BE2C (cell line): ENCODE measurements at regions not wholly inside any gene's neighbourhood (a gene's known extent, or its start where the extent isn't known, plus 50 kb on each side); places are given as distances from the start of the nearest gene placed in this dataset.

Source experiments
- DNase-seq: peaks from one replicate; pipeline ENCODE4 v3.0.0-alpha.2; 2020
- H3K27me3 ChIP-seq: fragments of 250-450 bp; sonication (Bioruptor Pico); 2 replicates; pipeline ENCODE4 v1.5.1; 2020; ENCODE audit warnings: mild to moderate bottlenecking
- H3K36me3 ChIP-seq: fragments of 250-450 bp; sonication (Bioruptor Pico); 2 replicates; pipeline ENCODE4 v1.5.1; 2020; ENCODE audit warnings: mild to moderate bottlenecking
- H3K4me1 ChIP-seq: fragments of 250-450 bp; sonication (Bioruptor Pico); 2 replicates; pipeline ENCODE4 v1.5.1; 2020
- H3K4me3 ChIP-seq: 2 replicates; pipeline ENCODE4 v1.5.1; 2011; ENCODE audit warnings: low read depth, low read length
- H3K9me3 ChIP-seq: fragments of 250-450 bp; sonication (Bioruptor Pico); 2 replicates; pipeline ENCODE4 v1.5.1; 2020
- CTCF ChIP-seq: IDR thresholded peaks from 2 replicates; pipeline ENCODE4 v1.5.1; 2012; ENCODE audit warnings: mild to moderate bottlenecking, low read depth, low read length

GRCh38 chr20:47949230-47949629 lies 163.9 kb upstream of the SULF2 start:
- no peaks in the 10 kb centered on the region for H3K36me3 ChIP-seq
- no peaks in the 10 kb centered on the region for H3K9me3 ChIP-seq
- H3K27me3 ChIP-seq: no peaks in the 10 kb centered on the region
- peaks cover 7% of the 10 kb centered on the region for H3K4me1 ChIP-seq
- no peak overlapping the region for H3K4me3 ChIP-seq
- no peak for DNase-seq
- no peak for TF ChIP-seq CTCF

- DNase-seq: no peak
- Histone ChIP-seq H3K27me3 (no peaks in the 10 kb centered on the region), H3K4me3 (no peak overlapping the region), H3K9me3 (no peaks in the 10 kb centered on the region), H3K36me3 (no peaks in the 10 kb centered on the region), H3K4me1 (no peaks in the 10 kb centered on the region; the same call in 1 of the 2 replicates)
- no peak for TF ChIP-seq CTCF
Observed at GRCh38 chr20:47944682-47945081, 159.4 kb upstream of the SULF2 start.

GRCh38 chr20:47941869-47942268 lies 156.6 kb upstream of the SULF2 start:
- no peak for TF ChIP-seq CTCF
- H3K4me1 ChIP-seq: no peaks in the 10 kb centered on the region; the same call in 1 of the 2 replicates
- no peak overlapping the region for H3K4me3 ChIP-seq
- no peaks in the 10 kb centered on the region for H3K9me3 ChIP-seq
- H3K36me3 ChIP-seq: no peaks in the 10 kb centered on the region
- no peak for DNase-seq
- H3K27me3 ChIP-seq: no peaks in the 10 kb centered on the region

- no peaks in the 10 kb centered on the region for H3K9me3 ChIP-seq
- DNase-seq: no peak
- no peaks in the 10 kb centered on the region; the same call in 1 of the 2 replicates for H3K4me1 ChIP-seq
- no peaks in the 10 kb centered on the region for H3K36me3 ChIP-seq
- no peak overlapping the region for H3K4me3 ChIP-seq
- no peaks in the 10 kb centered on the region for H3K27me3 ChIP-seq
- TF ChIP-seq CTCF: no peak
Observed at GRCh38 chr20:47940101-47940813, 155.0 kb upstream of the SULF2 start.

- Histone ChIP-seq H3K27me3 (no peaks in the 10 kb centered on the region), H3K9me3 (no peaks in the 10 kb centered on the region), H3K36me3 (no peaks in the 10 kb centered on the region), H3K4me3 (no peak overlapping the region), H3K4me1 (peaks cover 5% of the 10 kb centered on the region)
- TF ChIP-seq CTCF: no peak
- no peak for DNase-seq
Observed at GRCh38 chr20:47936612-47937011, 151.3 kb upstream of the SULF2 start.

- no peak for TF ChIP-seq CTCF
- Histone ChIP-seq H3K4me3 (no peak overlapping the region), H3K4me1 (peaks cover 5% of the 10 kb centered on the region), H3K36me3 (no peaks in the 10 kb centered on the region), H3K9me3 (no peaks in the 10 kb centered on the region), H3K27me3 (no peaks in the 10 kb centered on the region)
- DNase-seq: no peak
Observed at GRCh38 chr20:47934761-47935160, 149.5 kb upstream of the SULF2 start.
